ENCODE measurements at regions not wholly inside any gene's neighbourhood (a gene's known extent, or its start where the extent isn't known, plus 50 kb on each side); places are given as distances from the start of the nearest gene placed in this dataset.

- H4K20me1 ChIP-seq (ENCODE audit: insufficient read depth, low read length), result no peaks in the 10 kb centered on the region
- no peak overlapping the region for H3K4me2 ChIP-seq (replicated peaks; ENCODE audit: extremely low read depth, low read length, poor library complexity, severe bottlenecking)
- H3K9ac ChIP-seq (ENCODE audit: insufficient read depth, low read length, poor library complexity, severe bottlenecking), result no peak overlapping the region
- no peaks in the 10 kb centered on the region for H3K9me3 ChIP-seq (replicated peaks in 1 of 2; ENCODE audit: control insufficient read depth in 1 of 2, insufficient read depth in 1 of 2, low read length in 2 of 2)
- H3K27me3 ChIP-seq (ENCODE audit: control insufficient read depth in 2 of 2, insufficient read depth in 2 of 2, low read length in 2 of 2), result no peaks in the 10 kb centered on the region
- H3K4me3 ChIP-seq (replicated peaks in 1 of 3; ENCODE audit: low read depth in 2 of 3, low read length in 3 of 3), result no peak overlapping the region
- intact Hi-C loops (cut with micrococcal nuclease), result no loop called here
- H3K79me2 ChIP-seq (ENCODE audit: insufficient read depth, low read length), result no peaks in the 10 kb centered on the region
- Mint-ChIP-seq H3K27me3 (ENCODE audit: low read depth in 3 of 3) (peaks cover 0 to 1% (median 1%) of the 10 kb centered on the region in 3 donors), H3K4me1 (no peaks in the 10 kb centered on the region), H3K4me3 (no peak overlapping the region), H3K27ac (no peak overlapping the region), H3K9me3 (peaks cover 3 to 20% (median 9%) of the 10 kb centered on the region in 7 donors), H3K36me3 (no peaks in the 10 kb centered on the region)
- no peak for DNase-seq
- no peak for TF ChIP-seq CTCF (IDR thresholded peaks at IDR 0.05)
- H3K4me1 ChIP-seq (ENCODE audit: control insufficient read depth in 1 of 2, insufficient read depth in 2 of 2, low read length in 2 of 2), result no peaks in the 10 kb centered on the region
- H3K27ac ChIP-seq (ENCODE audit: low read depth in 1 of 2, low read length in 2 of 2), result no peak overlapping the region
- WGBS (ENCODE audit: insufficient coverage), result no CpG with 5 or more reads among the region's 5 CpGs
- H3K36me3 ChIP-seq (replicated peaks in 1 of 2; ENCODE audit: control insufficient read depth in 1 of 2, insufficient read depth in 2 of 2, low read length in 2 of 2), result no peaks in the 10 kb centered on the region
- no peak overlapping the region for H2AFZ ChIP-seq (ENCODE audit: insufficient read depth, low read depth, low read length, poor library complexity, severe bottlenecking)
Observed at GRCh38 chr3:24573576-24573975, 78.9 kb upstream of the THRB start.

GRCh38 chr3:24578324-24578723 is 83.7 kb upstream of the THRB start:
- no peaks in the 10 kb centered on the region for H4K20me1 ChIP-seq (ENCODE audit: insufficient read depth, low read length)
- WGBS (ENCODE audit: insufficient coverage), result no CpG with 5 or more reads among the region's 1 CpG
- H3K27ac ChIP-seq (ENCODE audit: low read depth in 1 of 2, low read length in 2 of 2), result no peak overlapping the region
- H3K4me1 ChIP-seq (ENCODE audit: control insufficient read depth in 1 of 2, insufficient read depth in 2 of 2, low read length in 2 of 2), result no peaks in the 10 kb centered on the region
- no peaks in the 10 kb centered on the region for H3K79me2 ChIP-seq (ENCODE audit: insufficient read depth, low read length)
- H3K36me3 ChIP-seq (replicated peaks in 1 of 2; ENCODE audit: control insufficient read depth in 1 of 2, insufficient read depth in 2 of 2, low read length in 2 of 2), result no peaks in the 10 kb centered on the region
- H3K9ac ChIP-seq (ENCODE audit: insufficient read depth, low read length, poor library complexity, severe bottlenecking), result no peak overlapping the region
- H3K4me2 ChIP-seq (replicated peaks; ENCODE audit: extremely low read depth, low read length, poor library complexity, severe bottlenecking), result no peak overlapping the region
- Mint-ChIP-seq H3K4me3 (no peak overlapping the region), H3K27ac (no peak overlapping the region), H3K36me3 (no peaks in the 10 kb centered on the region), H3K27me3 (ENCODE audit: low read depth in 3 of 3) (peaks cover 0 to 1% (median 1%) of the 10 kb centered on the region in 3 donors), H3K9me3 (peaks cover 0 to 5% (median 3%) of the 10 kb centered on the region in 7 donors), H3K4me1 (no peaks in the 10 kb centered on the region)
- H2AFZ ChIP-seq (ENCODE audit: insufficient read depth, low read depth, low read length, poor library complexity, severe bottlenecking), result no peak overlapping the region
- no peaks in the 10 kb centered on the region for H3K27me3 ChIP-seq (ENCODE audit: control insufficient read depth in 2 of 2, insufficient read depth in 2 of 2, low read length in 2 of 2)
- no peak for TF ChIP-seq CTCF (IDR thresholded peaks at IDR 0.05)
- no peak overlapping the region for H3K4me3 ChIP-seq (replicated peaks in 1 of 3; ENCODE audit: low read depth in 2 of 3, low read length in 3 of 3)
- no peaks in the 10 kb centered on the region for H3K9me3 ChIP-seq (replicated peaks in 1 of 2; ENCODE audit: control insufficient read depth in 1 of 2, insufficient read depth in 1 of 2, low read length in 2 of 2)
- DNase-seq, result no peak
- intact Hi-C loops (cut with micrococcal nuclease), result no loop called here

All from CD14-positive monocyte (primary cell).